GM18868 (cell line): ENCODE measurements at regions not wholly inside any gene's neighbourhood (a gene's known extent, or its start where the extent isn't known, plus 50 kb on each side); places are given as distances from the start of the nearest gene placed in this dataset.

Experiments
- ATAC-seq: cut with Tn5 transposase; IDR thresholded peaks from one replicate; pipeline ENCODE4 v1.9.1; 2021; ENCODE audit warnings: mild to moderate bottlenecking, moderate library complexity; ENCODE audit not compliant: unreplicated experiment

GRCh38 chr14:101334656-101335055 lies 226.6 kb upstream of the DIO3 start:
- ATAC-seq: no peak

DNA sequence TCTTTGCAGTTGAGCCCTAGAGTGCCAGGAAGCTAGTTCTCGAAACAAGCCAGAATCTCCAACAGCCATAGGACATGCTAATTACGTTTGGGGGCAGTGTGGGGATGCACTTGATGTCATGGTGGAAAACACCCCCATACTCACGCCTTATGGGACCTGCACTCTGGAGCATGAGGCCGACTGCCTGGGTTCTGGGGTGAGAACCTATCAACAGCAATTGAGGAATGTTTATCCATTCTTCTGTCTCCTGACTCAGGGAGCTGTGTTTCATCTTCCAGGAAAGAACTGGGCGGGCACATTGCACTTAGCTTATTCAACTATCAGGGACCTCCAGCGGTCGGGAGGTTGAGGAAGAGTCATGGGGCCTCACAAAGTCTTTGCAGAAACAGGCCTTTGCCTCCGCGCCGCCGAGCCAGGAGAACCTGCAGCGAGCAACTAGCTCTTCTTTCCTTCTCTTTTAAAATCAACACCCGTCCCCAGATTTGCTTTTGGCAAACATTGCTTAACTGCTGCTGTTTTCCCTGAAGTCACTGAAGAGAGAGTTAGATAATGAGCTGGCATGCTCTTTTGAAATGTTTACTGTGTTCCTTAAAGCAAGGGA lies 226.1 kb upstream of the DIO3 start:
- ATAC-seq: no peak

DNA sequence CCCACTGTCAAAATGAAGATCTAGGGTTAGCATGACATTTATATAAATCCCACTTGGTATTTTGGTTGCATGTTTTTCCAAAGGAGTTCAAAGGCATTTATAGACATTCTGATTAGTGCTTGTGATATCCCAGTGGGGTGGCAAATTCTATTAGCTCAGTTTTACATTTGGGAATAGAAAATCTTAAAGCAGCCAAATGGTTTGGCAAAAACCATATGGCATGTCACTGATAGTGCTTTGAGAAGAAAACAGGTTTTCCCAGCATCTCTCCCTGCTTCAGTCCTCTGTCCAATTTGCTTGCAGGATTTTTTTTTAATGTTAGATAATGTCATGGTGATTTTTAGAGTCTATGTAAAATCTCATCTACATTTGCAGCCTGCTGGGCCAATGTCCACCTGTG lies 225.1 kb upstream of the DIO3 start:
- ATAC-seq: no peak

DNA sequence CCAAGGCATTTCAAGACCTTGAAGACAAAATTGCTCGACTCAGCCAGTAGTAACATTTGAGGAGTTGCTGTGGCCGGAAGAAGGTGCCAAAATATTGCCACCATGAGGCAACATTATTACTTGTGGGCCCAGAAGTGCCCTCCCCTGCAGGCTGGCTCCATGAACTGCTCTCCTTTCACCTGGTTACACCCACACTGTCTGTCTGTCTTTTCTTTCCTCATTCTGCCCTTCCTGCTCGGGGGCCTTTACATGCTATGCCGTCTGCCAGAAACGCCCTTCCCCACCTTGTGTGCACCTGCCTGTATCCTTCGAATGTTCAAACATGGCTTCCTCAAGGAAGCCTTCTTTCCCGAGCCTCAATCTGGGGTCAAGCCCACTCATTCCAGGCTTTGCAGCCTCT lies 224.2 kb upstream of the DIO3 start:
- no peak for ATAC-seq

GRCh38 chr14:101340556-101340955 lies 220.7 kb upstream of the DIO3 start:
- ATAC-seq: no peak

DNA sequence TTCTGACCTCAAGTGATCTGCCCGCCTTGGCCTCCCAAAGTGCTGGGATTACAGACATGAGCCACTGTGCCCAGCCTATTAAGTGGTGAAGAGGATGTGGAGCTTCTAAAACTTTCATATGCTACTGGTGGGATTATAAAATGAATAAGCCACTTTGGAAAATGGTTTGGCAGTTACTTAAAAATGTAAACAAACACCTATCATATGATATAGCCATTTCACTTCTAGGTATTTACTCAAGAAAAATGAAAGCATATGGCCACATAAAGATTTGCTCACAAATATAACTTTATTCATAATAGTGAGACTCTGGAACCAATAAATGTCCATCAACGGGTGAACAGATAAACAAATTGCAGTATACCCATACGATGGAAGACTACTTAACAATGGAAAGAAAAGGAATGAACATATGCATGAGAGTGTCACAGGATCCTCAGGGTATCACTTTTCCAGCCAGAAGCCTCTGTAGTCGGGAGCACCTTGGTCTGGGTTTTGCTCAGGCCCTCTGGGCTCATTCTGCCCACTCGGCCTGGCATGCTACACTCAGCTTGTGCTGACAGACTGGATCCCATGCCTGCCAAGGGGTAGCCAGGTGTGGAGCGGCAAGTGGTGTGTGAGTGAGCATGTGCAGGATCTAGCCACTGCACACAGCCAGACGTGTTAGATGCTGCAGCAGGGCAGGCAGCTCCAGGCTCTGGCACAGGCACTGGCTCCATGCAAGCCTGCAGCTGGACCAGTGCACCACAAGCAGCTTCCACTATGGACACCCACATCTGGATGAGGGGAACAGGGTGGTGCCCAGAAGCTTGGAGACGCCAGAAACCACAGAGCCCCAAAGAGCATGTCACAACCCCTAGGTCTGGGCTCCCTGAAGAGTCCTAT lies 213.2 kb upstream of the DIO3 start:
- no peak for ATAC-seq

DNA sequence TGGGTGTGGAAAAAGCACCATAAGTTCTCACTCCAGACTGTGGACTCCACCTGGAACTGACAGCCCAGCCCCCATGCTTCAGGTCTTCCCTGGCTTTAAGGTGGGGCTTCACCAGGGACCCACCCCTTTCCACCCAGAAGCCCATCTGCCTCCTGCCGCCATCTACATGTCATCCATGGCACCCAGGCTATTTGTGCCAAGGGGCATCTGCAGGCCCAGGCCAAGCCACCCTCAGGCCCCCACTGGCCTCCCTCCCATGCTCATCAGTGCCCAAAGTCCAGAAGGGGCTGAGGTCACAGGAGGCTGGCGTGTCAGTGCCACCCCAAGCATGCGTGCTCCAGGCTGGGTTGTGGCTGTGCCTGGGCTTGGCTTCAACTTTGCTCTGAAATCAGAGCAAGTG lies 212.2 kb upstream of the DIO3 start:
- ATAC-seq: no peak

DNA sequence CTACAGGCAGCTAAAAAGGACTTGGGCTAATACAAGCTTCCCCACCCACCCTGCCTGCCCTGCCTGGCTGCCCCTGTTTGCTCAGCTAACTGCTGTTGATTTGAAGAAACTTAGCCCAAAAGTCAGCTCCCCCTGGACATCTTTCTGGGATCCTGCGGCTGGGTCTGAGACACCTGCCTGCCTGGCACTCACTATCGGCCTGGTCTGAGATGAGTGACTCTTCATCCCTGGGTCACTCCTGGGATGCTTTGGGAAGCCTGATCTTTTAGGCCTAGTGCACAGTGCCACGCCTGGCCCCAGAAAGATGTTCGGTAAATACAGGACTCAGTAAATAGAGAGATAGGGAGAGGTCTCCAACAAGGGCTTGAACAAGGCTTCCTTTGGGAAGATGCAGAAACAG lies 211.3 kb upstream of the DIO3 start:
- ATAC-seq: no peak

DNA sequence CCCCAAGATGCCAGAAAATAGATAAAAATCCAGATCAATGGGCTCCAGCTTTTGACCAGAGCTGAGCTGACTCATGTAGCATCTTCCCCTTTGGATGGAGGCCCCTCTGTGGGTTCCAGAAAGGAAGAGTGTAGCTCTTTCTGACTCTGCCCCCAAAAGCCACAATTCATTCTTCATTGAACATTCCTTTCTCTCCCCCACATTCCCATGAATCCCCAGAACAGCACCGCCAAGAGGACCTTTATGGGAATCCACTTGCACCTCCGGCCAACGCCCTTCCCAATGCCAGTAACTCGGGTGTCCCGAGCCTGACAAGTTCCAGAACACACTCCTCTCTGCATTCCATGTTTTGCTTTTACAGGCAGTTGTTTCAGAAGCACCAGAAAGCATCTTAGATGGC lies 210.6 kb upstream of the DIO3 start:
- ATAC-seq: no peak

DNA sequence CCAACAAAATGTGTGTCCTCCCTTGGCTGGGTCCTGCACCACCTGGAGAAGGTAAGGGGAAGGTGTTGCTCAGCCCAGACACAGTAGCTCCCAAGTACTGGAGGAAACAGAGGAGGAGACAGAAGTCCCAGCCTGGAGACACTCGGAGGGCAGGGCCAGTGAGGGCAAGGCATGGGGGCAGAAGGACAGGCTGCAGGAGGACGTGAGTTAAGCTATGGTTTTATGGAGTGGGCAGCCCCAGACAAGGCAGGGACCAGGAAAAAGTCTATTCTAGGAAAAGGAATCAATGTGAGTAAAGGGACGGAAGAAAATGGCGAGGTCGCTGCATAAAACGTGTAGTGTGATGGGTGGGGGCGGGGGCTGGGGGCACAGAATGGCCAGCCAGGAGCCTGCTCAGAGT lies 210.1 kb upstream of the DIO3 start:
- ATAC-seq: no peak

DNA sequence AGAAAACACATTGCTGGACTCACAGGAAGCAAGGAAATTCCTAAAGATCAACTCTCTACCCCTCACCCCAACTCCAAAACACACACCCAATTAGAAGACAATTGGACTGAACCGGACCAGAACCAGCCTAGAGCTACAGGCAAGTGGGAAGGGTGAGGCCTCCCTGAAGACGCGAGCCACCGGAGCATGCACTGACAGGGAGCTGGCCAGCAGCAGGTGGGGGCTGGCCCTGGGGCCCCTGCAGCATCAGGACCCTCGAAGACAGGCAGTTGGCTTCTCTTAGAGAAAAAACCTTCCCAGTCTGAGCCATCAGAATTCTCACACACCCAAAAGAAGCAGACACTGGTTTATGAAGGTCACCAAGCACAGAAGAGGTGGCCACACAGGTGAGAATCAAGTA lies 209.5 kb upstream of the DIO3 start:
- ATAC-seq: no peak

GRCh38 chr14:101352567-101352966 lies 208.7 kb upstream of the DIO3 start:
- no peak for ATAC-seq

DNA sequence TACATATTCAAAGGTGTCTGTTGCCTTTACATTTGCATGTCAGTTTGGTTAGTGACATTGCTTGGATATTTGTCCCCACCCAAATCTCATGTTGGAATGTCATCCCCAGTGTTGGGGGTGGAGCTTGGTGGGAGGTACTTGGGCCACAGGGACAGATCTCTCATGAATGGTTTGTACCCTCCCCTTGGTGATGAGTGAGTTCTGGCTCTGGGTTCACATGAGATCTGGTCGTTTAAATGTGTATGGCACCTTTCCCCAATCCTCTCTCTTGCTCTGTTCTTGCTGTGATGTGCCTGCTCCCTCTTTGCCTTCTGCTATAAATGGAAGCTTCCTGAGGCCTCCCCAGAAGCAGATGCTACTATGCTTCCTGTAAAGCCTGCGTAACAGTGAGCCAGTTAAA lies 207.9 kb upstream of the DIO3 start:
- ATAC-seq: no peak

DNA sequence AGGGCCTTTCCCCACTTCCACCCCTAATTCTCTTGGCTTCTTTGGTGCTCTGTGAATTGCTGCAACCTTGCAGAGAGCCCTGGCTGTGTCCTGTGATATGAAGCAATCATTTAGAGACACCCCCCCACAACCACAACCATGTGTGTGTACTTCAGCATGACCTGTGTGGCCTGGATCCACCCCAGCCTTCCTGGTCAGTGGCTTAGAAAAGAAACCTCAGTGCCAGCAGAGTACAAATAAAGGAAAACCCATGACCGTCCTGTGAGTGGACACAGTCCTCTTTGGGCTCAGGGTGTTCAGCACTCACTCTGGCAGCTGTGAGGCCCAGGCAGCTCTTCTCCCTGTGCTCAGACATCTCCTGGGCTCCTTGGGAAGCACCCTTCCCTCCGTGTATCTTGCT lies 206.6 kb upstream of the DIO3 start:
- no peak for ATAC-seq

- no peak for ATAC-seq
Measured at GRCh38 chr14:101355284-101355683, 206.0 kb upstream of the DIO3 start.

- ATAC-seq: no peak
Measured at GRCh38 chr14:101357038-101357437, 204.3 kb upstream of the DIO3 start.

DNA sequence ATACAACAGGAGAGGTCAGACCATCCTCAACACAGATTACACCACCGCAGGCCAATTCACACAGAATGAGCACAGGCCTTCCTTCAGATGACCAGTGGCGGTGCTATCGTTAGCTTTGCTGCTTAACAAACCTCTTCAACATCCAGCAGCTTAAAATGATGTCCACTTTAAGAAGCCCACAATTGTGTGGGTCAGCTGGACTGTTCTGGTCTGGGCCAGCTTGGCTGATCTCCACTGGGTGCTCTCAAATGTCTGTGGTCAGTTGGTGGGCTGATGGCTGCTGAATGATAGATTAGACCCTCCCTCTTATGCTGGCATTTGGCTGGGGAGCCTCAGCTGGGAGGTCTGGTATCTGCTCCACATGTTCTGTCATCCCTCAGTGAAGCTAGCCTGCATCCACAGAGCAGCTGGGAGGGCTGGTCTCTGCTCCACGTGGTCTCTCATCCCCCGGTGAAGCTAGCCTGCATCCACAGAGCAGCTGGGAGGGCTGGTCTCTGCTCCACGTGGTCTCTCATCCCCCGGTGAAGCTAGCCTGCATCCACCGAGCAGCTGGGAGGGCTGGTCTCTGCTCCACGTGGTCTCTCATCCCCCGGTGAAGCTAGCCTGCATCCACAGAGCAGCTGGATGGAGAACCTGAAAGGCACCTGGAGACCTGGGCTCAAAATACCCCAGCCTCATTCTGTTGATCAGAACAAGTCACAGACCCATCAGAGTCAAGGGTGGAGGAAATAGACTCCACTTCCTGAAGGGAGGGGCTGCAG lies 203.6 kb upstream of the DIO3 start:
- ATAC-seq: no peak

DNA sequence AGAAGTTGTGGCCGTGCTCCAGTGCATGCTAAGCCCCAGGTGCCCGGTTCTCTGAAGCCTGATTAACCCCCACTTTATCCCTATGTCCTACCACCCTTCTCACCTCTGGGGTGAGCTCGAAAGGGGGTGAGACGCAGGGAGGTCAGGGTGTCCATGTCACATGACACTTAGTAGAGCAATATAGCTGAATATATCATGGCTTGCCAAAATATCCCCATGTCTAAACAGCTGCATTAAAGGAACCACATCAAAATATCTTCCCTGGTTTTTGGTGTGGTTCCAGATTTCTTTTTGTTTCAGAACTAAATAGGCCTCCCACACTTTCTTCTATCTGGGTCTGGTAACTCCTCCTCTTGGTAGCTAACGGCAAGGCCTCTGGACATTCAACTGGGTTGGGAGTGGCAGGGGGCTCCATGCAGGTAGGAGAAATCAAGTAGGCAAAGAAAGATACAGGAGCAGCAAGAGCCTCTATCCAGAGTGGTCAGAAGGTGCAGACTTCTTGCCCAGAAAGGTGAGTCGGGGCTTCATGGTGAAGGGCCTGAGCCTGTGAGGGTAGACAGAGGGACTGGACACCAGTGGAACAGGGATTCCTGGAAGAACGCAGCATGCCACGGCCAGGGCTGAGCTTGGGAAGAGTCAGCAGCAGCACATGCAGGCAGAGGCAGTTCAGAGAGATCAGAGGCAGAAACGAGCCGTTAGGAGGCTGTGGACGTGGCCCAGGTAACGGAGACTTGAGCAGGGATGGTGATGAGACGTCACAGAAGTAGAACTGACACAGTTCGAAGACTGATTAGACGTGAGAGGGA lies 202.8 kb upstream of the DIO3 start:
- no peak for ATAC-seq

DNA sequence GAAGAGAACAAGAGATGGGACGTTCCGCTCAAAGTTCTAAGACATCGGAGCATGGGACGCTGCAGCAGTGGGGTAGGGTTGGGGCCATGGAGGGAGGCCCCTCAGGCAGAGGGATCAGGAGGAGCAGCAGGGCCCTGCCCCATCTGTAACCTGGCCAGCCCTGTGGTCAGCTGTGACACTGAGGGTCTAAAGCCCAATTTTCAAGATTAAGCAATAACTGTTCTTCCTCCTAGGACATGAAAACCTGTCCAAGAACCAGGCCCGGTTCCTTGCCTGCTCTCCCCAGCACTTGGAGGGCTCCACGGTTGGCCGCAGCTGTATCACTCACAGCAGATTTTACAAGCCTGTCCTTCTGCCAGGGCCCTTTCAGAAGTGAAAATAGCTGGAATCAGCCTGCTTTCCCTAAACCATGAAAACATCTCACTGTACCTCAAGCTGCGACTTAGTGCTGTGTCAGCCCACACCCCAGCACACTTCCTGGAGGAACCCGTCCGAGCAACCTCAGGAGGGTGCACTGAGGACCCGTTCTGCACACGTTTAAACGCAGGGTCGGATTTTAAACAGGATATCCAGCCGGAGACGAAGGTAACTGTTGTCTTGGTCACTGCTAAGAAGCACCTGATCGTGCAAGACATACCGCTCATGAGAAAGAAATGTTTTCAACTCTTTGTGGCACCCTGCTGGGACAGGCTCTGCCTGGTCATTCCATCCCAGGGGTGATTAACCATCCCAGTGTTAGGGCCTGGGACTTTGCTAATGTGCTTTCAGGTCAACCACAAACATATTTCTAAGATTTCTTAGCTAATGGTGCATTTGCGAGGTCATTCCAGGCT lies 201.9 kb upstream of the DIO3 start:
- no peak for ATAC-seq
